PC-3 (cell line): ENCODE measurements at regions not wholly inside any gene's neighbourhood (a gene's known extent, or its start where the extent isn't known, plus 50 kb on each side); places are given as distances from the start of the nearest gene placed in this dataset.
A peak's percentile ranks its signal among the peaks of the same experiment; 100 is the strongest.

ENCODE experiments used
- ATAC-seq: fragments of 200-7000 bp; cut with Tn5 transposase; 2 replicates; pipeline ENCODE4 v1.9.1; 2020; ENCODE audit warnings: mild to moderate bottlenecking, moderate library complexity
- BruUV-seq: library from RNA; stranded (reverse); fragments of 400-500 nt; replicated peaks from 2 replicates; lab custom pipeline; 2021; lab: Mats Ljungman, UMichigan
- CTCF ChIA-PET: fragments of 300-600 bp; sonication (Branson Sonifier 250); formaldehyde crosslinking; loops from one replicate; lab custom pipeline; 2022; ENCODE audit warnings: antibody characterized with exemption; lab: Charles Lee
- POLR2A ChIA-PET: fragments of 300-600 bp; sonication (Branson Sonifier 250); formaldehyde crosslinking; loops from one replicate; lab custom pipeline; 2022; ENCODE audit warnings: antibody characterized with exemption; ENCODE audit not compliant: unreplicated experiment; lab: Charles Lee
- DNase-seq: peaks from one replicate; pipeline ENCODE4 v3.0.0-alpha.2; 2015
- H2AFZ ChIP-seq: fragments of 300-600 bp; sonication (generic); 2 replicates; pipeline ENCODE4 v1.6.0; 2016; ENCODE audit warnings: antibody characterized with exemption, low read length
- H3F3A ChIP-seq: fragments of 300-600 bp; sonication (generic); one replicate; pipeline ENCODE4 v1.6.0; 2017; ENCODE audit warnings: antibody characterized with exemption, low read length, control low read depth, mild to moderate bottlenecking; ENCODE audit not compliant: unreplicated experiment
- H3K27ac ChIP-seq: fragments of 300-600 bp; sonication (generic); 2 replicates; pipeline ENCODE4 v1.5.1; 2016; ENCODE audit warnings: mild to moderate bottlenecking, low read length
- H3K27me3 ChIP-seq: fragments of 300-600 bp; sonication (generic); 2 replicates; pipeline ENCODE4 v1.6.1; 2016; ENCODE audit warnings: low read length, mixed read lengths
- H3K36me3 ChIP-seq: fragments of 300-600 bp; sonication (generic); 2 replicates; pipeline ENCODE4 v1.6.1; 2016; ENCODE audit warnings: low read depth, mixed run types, low read length, mixed read lengths
- H3K4me1 ChIP-seq: fragments of 300-600 bp; sonication (generic); 2 replicates; pipeline ENCODE4 v1.5.1; 2016; ENCODE audit warnings: low read length; ENCODE audit not compliant: insufficient read depth
- H3K4me2 ChIP-seq: fragments of 300-600 bp; sonication (generic); 2 replicates; pipeline ENCODE4 v1.6.0; 2016; ENCODE audit warnings: low read length
- H3K4me3 ChIP-seq: fragments of 300-600 bp; sonication (generic); 2 replicates; pipeline ENCODE4 v1.5.1; 2016; ENCODE audit warnings: mild to moderate bottlenecking, low read length, mixed read lengths
- H3K79me2 ChIP-seq: fragments of 300-600 bp; sonication (generic); 2 replicates; pipeline ENCODE4 v1.6.1; 2017; ENCODE audit warnings: low read length, mixed read lengths
- H3K9ac ChIP-seq: fragments of 300-600 bp; sonication (generic); 2 replicates; pipeline ENCODE4 v1.6.0; 2016; ENCODE audit warnings: mild to moderate bottlenecking, low read length
- H3K9me2 ChIP-seq: fragments of 300-600 bp; sonication (generic); replicated peaks from 2 replicates; pipeline ENCODE4 v1.6.1; 2016; ENCODE audit warnings: mixed run types, low read length, mixed read lengths
- H3K9me3 ChIP-seq: fragments of 300-600 bp; sonication (generic); 2 replicates; pipeline ENCODE4 v1.6.1; 2016; ENCODE audit warnings: low read length, mixed read lengths
- H4K20me1 ChIP-seq: fragments of 300-600 bp; sonication (generic); 2 replicates; pipeline ENCODE4 v1.6.1; 2016; ENCODE audit warnings: low read length, mixed read lengths
- EZH2 ChIP-seq: fragments of 300-600 bp; sonication (generic); IDR thresholded peaks from one replicate; pipeline ENCODE4 v1.6.1; 2017; ENCODE audit warnings: antibody characterized with exemption, mild to moderate bottlenecking, low read length; ENCODE audit not compliant: unreplicated experiment
- EZH2phosphoT487 ChIP-seq: fragments of 300-600 bp; sonication (generic); IDR thresholded peaks from 2 replicates; pipeline ENCODE4 v1.6.1; 2018; ENCODE audit warnings: mild to moderate bottlenecking, antibody characterized with exemption, low read length, borderline replicate concordance
- intact Hi-C: fragments of 100-400 bp; cut with micrococcal nuclease; formaldehyde crosslinking; loops from 2 replicates; pipeline ENCODE4 v1.9.0; 2023
- TF ChIP-seq, protein P1 (sequence below): fragments of 300-600 bp; sonication (generic); conservative IDR thresholded peaks from 2 replicates; pipeline ENCODE4 v1.5.1; 2017; ENCODE audit warnings: antibody characterized with exemption, low read depth, mild to moderate bottlenecking, low read length

DNA sequence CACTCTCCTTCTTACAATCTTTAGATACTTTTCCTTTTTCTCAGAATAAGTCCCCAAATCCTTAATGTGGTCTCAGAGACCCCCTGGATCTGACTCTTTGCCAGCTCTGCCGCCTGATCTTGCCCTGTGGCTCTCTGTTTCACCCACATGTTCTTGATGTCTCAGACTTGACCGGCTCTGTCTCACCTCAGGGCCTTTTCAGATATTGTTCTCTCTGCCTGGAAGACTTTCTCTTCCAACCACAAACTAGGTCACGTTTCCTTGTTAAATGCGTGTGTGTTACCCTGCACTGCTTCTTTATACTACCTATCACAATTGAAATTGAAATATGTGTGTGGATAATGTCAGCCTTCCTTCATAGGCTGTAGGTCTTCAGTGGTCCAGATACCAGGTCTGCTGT lies 265.4 kb upstream of the NUDT12 start:
- Histone ChIP-seq H3K9ac (no peak overlapping the region), H2AFZ (no peak overlapping the region), H3K27ac (no peak overlapping the region), H3K9me2 (no peaks in the 10 kb centered on the region), H3F3A (no peaks in the 10 kb centered on the region), H3K4me1 (no peaks in the 10 kb centered on the region), H3K4me3 (no peak overlapping the region), H3K4me2 (no peak overlapping the region), H3K27me3 (no peaks in the 10 kb centered on the region), H4K20me1 (no peaks in the 10 kb centered on the region), H3K36me3 (no peaks in the 10 kb centered on the region), H3K79me2 (no peaks in the 10 kb centered on the region), H3K9me3 (no peaks in the 10 kb centered on the region)
- TF ChIP-seq EZH2 = no peak
- TF ChIP-seq, protein P1, sequence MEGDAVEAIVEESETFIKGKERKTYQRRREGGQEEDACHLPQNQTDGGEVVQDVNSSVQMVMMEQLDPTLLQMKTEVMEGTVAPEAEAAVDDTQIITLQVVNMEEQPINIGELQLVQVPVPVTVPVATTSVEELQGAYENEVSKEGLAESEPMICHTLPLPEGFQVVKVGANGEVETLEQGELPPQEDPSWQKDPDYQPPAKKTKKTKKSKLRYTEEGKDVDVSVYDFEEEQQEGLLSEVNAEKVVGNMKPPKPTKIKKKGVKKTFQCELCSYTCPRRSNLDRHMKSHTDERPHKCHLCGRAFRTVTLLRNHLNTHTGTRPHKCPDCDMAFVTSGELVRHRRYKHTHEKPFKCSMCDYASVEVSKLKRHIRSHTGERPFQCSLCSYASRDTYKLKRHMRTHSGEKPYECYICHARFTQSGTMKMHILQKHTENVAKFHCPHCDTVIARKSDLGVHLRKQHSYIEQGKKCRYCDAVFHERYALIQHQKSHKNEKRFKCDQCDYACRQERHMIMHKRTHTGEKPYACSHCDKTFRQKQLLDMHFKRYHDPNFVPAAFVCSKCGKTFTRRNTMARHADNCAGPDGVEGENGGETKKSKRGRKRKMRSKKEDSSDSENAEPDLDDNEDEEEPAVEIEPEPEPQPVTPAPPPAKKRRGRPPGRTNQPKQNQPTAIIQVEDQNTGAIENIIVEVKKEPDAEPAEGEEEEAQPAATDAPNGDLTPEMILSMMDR = no peak
- TF ChIP-seq EZH2phosphoT487 = no peak
- no peak for ATAC-seq
- BruUV-seq = no TSS peak
- intact Hi-C loops = no loop called here
- ChIA-PET POLR2A (no interaction called here), CTCF (no interaction called here)
- no peak for DNase-seq

DNA sequence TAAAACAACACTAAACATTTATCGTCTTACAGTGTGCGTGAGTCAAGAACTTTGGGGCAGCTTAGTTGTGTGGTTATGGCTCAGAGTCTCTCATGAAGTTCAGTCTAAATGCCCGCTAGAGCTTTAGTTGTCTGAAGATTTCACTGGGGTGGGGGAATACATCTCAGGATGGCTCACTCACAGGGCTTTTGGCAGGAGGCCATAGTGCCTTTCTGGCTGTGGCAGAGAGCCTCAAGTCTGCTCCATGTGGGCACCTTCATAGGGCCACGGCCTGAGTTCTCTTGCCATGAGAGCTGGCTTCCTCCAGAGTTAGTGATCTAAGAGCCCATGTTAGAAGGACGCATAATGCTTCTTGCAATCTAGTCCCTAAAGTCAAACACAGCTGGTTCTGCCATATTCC lies 258.8 kb upstream of the NUDT12 start:
- no peaks in the 10 kb centered on the region for H3K36me3 ChIP-seq
- no peak for DNase-seq
- no peak for ATAC-seq
- BruUV-seq = no TSS peak
- H3K79me2 ChIP-seq = no peaks in the 10 kb centered on the region
- H3K9me2 ChIP-seq = no peaks in the 10 kb centered on the region
- no peaks in the 10 kb centered on the region for H4K20me1 ChIP-seq
- ChIA-PET CTCF (no interaction called here), POLR2A (no interaction called here)
- no peak overlapping the region for H3K9ac ChIP-seq
- TF ChIP-seq EZH2phosphoT487 (no peak), EZH2 (no peak)
- TF ChIP-seq, protein P1 = no peak
- no peak overlapping the region for H3K27ac ChIP-seq
- no peak overlapping the region for H3K4me3 ChIP-seq
- H3K4me2 ChIP-seq = no peak overlapping the region
- no peaks in the 10 kb centered on the region for H3K9me3 ChIP-seq
- no peaks in the 10 kb centered on the region for H3K4me1 ChIP-seq
- H3F3A ChIP-seq = no peaks in the 10 kb centered on the region
- H3K27me3 ChIP-seq = no peaks in the 10 kb centered on the region
- intact Hi-C loops = no loop called here
- H2AFZ ChIP-seq = no peak overlapping the region

DNA sequence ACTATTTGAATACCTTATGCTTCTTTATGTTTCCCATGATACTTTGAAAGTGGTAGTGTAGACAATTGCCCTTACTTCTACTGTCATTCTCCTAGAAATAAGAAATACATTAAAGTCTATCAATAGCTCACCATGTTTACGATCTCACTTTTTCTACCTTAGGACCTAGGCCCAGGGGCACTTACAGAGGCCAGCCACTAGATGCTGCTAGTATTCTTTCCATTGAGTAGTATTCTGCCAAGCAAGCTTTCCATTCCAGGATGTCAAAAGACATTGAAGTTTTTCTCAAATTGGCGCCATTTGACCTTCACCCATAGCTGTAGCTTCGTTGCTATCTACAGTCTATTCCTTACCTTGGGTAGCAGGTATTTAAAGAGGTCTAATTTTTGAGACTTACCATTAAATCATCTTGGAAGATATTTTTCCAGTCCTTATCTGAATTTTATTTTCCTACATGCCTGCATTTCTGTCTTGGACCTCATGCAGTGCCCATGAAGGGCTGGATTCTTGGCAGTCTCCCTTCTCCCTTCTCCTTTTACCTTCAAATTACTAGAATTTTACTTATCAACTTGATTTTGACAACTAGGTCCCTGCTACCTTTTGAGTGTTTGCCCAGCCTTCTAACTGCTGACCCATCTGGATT lies 246.0 kb upstream of the NUDT12 start:
- peak overlapping the region; percentile 73 for H2AFZ ChIP-seq
- no TSS peak for BruUV-seq
- H3F3A ChIP-seq = no peaks in the 10 kb centered on the region
- no peaks in the 10 kb centered on the region for H3K9me2 ChIP-seq
- intact Hi-C loops = loop anchor here (1.0 to 10.0 kb wide), 7 partner anchors 119 to 1106 kb away; no protein-coding TSS in a partner anchor
- no peaks in the 10 kb centered on the region for H4K20me1 ChIP-seq
- no peak overlapping the region for H3K4me3 ChIP-seq
- DNase-seq = peak; percentile 85
- H3K9ac ChIP-seq = no peak overlapping the region
- H3K27me3 ChIP-seq = no peaks in the 10 kb centered on the region
- no peaks in the 10 kb centered on the region for H3K36me3 ChIP-seq
- no peaks in the 10 kb centered on the region for H3K79me2 ChIP-seq
- ChIA-PET POLR2A (no interaction called here), CTCF (interaction anchor here (0.5 to 1.2 kb wide), 9 partner anchors 34 to 879 kb away, joined by 3 to 16 read pairs (median 4); no protein-coding TSS in a partner anchor)
- peaks cover 6% of the 10 kb centered on the region for H3K4me1 ChIP-seq
- TF ChIP-seq EZH2phosphoT487 = no peak
- TF ChIP-seq, protein P1 = peak; percentile 100
- TF ChIP-seq EZH2 = no peak
- H3K9me3 ChIP-seq = no peaks in the 10 kb centered on the region
- peak overlapping the region; percentile 4; the same call in 1 of the 2 replicates for H3K4me2 ChIP-seq
- peak; percentile 94 for ATAC-seq
- no peak overlapping the region for H3K27ac ChIP-seq
